Rectal smooth muscle tissue (tissue), 1 donor: ENCODE measurements at regions not wholly inside any gene's neighbourhood (a gene's known extent, or its start where the extent isn't known, plus 50 kb on each side); places are given as distances from the start of the nearest gene placed in this dataset.
"Not testable (repeated sequence)": the region's sequence is repeated elsewhere in the genome, so short reads cannot be mapped to it uniquely, and the experiment has no call there.

ENCODE experiments used
- H3K27ac ChIP-seq: one replicate; pipeline ENCODE4 v1.7.0; 2013; ENCODE audit warnings: low read depth, low read length, inconsistent platforms
- H3K27me3 ChIP-seq: one replicate; pipeline ENCODE4 v1.7.0; 2013; ENCODE audit warnings: low read length; ENCODE audit not compliant: control insufficient read depth, insufficient read depth
- H3K36me3 ChIP-seq: one replicate; pipeline ENCODE4 v1.7.0; 2013; ENCODE audit warnings: low read length; ENCODE audit not compliant: control insufficient read depth, insufficient read depth
- H3K4me1 ChIP-seq: one replicate; pipeline ENCODE4 v1.7.0; 2013; ENCODE audit warnings: low read length; ENCODE audit not compliant: control insufficient read depth, insufficient read depth
- H3K4me3 ChIP-seq: one replicate; pipeline ENCODE4 v1.7.0; 2013; ENCODE audit warnings: low read length
- H3K9ac ChIP-seq: one replicate; pipeline ENCODE4 v1.7.0; 2013; ENCODE audit warnings: low read length

DNA sequence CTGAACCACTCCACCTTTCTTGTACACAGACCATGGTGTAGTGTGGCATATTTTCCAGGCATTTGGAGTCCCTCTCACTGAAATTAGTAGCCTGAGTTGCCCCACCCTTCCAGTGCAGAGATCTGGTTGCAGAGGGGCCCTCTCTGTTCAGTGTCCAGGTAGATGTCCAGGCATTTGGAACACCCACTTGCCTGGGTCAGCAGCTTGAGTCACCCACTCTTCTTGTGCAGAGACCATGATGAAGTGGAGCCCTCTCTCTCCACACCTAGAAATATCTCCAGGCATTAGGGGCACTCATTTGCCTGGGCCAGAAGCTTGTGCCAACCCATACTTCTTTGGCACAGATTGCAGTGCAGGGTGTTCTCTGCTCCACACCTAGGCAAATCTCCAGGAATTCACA, 2733.3 kb downstream of the PCDH7 start:
- Histone ChIP-seq H3K36me3 (no peaks in the 10 kb centered on the region), H3K9ac (no peak overlapping the region), H3K4me1 (no peaks in the 10 kb centered on the region), H3K4me3 (no peak overlapping the region), H3K27ac (no peak overlapping the region), H3K27me3 (no peaks in the 10 kb centered on the region)

DNA sequence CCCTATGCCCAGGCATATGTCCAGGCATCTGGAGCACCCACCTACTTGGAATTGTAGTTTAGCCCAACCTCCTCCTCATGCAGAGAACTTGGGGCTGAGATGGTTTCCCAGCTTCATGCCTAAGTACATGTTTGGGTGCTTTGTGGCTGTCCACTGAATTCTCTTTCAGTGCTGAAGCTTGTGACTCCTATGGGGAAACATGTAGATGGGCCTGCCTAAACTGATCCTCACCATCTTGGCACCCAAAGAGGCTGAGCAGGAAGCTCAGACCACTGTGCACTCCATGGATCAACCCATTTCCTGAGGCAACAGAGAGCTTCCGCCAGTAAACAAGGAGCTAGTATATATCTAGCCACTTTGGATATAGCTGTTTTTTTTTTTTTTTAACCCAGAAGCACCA, 2733.7 kb downstream of the PCDH7 start:
- Histone ChIP-seq H3K4me3 (no peak overlapping the region), H3K27ac (no peak overlapping the region), H3K27me3 (no peaks in the 10 kb centered on the region), H3K9ac (no peak overlapping the region), H3K36me3 (no peaks in the 10 kb centered on the region), H3K4me1 (no peaks in the 10 kb centered on the region)

DNA sequence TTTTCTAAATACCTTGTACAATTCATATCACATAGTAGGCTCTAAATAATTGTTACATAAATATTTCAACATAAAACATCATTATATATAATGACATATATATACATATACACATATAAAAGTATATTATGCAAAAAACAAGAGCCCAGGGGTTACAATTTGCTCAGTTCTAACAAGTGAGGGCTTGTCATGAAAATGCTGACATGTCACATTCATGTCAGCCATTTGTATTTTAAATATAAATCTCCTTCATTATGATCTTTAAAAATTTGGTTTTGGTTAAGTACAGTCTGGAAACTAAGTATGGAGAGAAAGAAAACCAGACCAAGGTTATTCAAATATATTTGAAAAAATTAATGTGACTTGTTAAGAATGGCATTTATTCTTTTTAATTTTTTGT, 2745.4 kb downstream of the PCDH7 start:
- no peak overlapping the region for H3K4me3 ChIP-seq
- no peaks in the 10 kb centered on the region for H3K4me1 ChIP-seq
- no peaks in the 10 kb centered on the region for H3K36me3 ChIP-seq

DNA sequence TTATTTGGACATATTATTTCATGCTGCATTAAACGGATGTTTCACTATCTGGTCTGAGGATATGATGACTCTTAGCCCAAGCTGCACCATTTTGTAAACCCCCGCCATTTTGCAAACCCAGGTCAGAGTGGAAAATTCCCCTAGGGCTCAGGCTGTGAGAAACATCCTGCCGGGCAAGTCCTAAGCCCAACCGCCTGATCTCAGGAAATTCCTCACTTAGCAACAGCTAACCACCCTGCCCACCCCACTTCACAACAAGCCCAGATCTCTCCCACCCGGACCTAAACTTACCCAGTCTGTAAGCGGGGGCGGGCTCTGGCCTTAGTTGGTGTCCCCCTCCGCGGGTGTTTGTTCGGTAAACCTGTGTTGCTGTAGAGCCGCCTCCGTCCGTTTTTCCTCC, 2747.1 kb downstream of the PCDH7 start:
- no peak overlapping the region for H3K4me3 ChIP-seq
- no peak overlapping the region for H3K27ac ChIP-seq
- H3K36me3 ChIP-seq, result no peaks in the 10 kb centered on the region
- H3K27me3 ChIP-seq, result no peaks in the 10 kb centered on the region
- no peak overlapping the region for H3K9ac ChIP-seq
- H3K4me1 ChIP-seq, result no peaks in the 10 kb centered on the region

More for the DNA sequence above, 2745.4 kb downstream of the PCDH7 start:
- no peak overlapping the region for H3K9ac ChIP-seq
- H3K27ac ChIP-seq, result no peak overlapping the region
- no peaks in the 10 kb centered on the region for H3K27me3 ChIP-seq

- H3K4me1 ChIP-seq, result no peaks in the 10 kb centered on the region
Observed at GRCh38 chr4:33470805-33471204, 2750.6 kb downstream of the PCDH7 start.

GRCh38 chr4:33477715-33478114, 2757.5 kb downstream of the PCDH7 start:
- Histone ChIP-seq H3K4me1 (no peaks in the 10 kb centered on the region), H3K27me3 (no peaks in the 10 kb centered on the region), H3K27ac (no peak overlapping the region), H3K36me3 (no peaks in the 10 kb centered on the region), H3K9ac (no peak overlapping the region), H3K4me3 (no peak overlapping the region)

More at GRCh38 chr4:33470805-33471204, 2750.6 kb downstream of the PCDH7 start:
- no peak overlapping the region for H3K4me3 ChIP-seq
- H3K9ac ChIP-seq, result no peak overlapping the region
- H3K36me3 ChIP-seq, result no peaks in the 10 kb centered on the region
- H3K27me3 ChIP-seq, result no peaks in the 10 kb centered on the region
- H3K27ac ChIP-seq, result no peak overlapping the region

- no peak overlapping the region for H3K9ac ChIP-seq
- H3K27ac ChIP-seq, result no peak overlapping the region
- no peaks in the 10 kb centered on the region for H3K36me3 ChIP-seq
- H3K4me3 ChIP-seq, result no peak overlapping the region
- H3K27me3 ChIP-seq, result no peaks in the 10 kb centered on the region
- H3K4me1 ChIP-seq, result no peaks in the 10 kb centered on the region
Observed at GRCh38 chr4:33482773-33483172, 2761.5 kb downstream of the ARAP2 start.

DNA sequence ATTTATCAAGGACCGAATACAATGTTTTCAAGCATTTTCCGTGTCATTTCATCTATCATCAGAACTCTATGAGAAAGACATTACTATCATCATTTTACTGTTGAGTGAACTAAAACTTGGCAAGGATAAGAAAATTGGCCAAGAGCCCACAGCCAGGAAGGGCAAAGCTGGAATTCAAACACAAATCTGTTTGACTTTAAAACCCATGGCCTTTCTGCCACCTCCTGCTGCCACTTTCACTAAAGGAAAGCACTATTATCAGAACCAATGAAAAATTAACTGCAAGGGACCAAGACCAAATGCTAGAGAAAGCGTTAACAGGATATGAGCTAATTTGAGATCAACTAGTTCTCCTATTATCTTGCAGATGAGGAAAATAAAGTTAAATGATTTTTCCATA, 2759.2 kb downstream of the ARAP2 start:
- H3K27ac ChIP-seq, result no peak overlapping the region
- no peaks in the 10 kb centered on the region for H3K4me1 ChIP-seq
- H3K4me3 ChIP-seq, result no peak overlapping the region
- H3K9ac ChIP-seq, result no peak overlapping the region
- no peaks in the 10 kb centered on the region for H3K27me3 ChIP-seq
- no peaks in the 10 kb centered on the region for H3K36me3 ChIP-seq

- no peaks in the 10 kb centered on the region for H3K27me3 ChIP-seq
- H3K27ac ChIP-seq, result no peak overlapping the region
- H3K4me3 ChIP-seq, result no peak overlapping the region
- H3K36me3 ChIP-seq, result no peaks in the 10 kb centered on the region
- H3K9ac ChIP-seq, result no peak overlapping the region
- no peaks in the 10 kb centered on the region for H3K4me1 ChIP-seq
Observed at GRCh38 chr4:33493231-33493630, 2751.1 kb downstream of the ARAP2 start.

DNA sequence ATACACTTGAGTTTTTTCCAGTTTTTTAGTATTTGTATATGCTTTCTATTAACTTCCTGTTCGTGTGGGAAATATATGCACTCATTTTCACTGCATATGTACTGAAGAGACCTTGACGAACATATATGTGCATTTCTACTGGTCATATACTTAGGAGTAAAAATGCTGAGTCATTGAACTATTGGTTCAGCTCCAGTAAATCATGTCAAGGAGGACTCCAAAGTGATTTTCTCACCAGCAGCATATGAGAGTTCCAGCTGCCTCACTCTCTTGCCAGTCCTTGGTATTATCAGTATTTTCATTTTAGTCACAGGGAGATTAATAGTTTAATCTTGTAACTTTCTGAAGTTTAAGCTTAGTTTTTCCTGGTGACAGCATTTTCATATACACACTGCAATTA, 2750.2 kb downstream of the ARAP2 start:
- no peaks in the 10 kb centered on the region for H3K27me3 ChIP-seq
- no peak overlapping the region for H3K9ac ChIP-seq
- H3K36me3 ChIP-seq, result no peaks in the 10 kb centered on the region
- H3K4me3 ChIP-seq, result no peak overlapping the region
- H3K27ac ChIP-seq, result no peak overlapping the region
- H3K4me1 ChIP-seq, result no peaks in the 10 kb centered on the region

DNA sequence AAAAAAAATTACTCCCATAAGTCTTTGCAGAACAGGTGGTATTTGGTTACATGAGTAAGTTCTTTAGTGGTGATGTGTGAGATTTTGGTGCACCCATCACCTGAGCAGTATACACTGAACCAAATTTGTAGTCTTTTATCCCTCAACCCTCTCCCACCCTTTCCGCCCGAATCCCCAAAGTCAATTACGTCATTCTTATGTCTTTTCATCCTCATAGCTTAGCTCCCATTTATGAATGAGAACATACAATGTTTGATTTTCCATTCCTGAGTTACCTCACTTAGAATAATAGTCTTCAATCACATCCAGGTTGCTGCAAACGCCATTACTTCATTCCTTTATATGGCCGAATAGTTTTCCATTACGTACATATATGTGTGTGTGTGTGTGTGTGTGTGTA, 2742.7 kb downstream of the ARAP2 start:
- H3K27me3 ChIP-seq, H3K27ac ChIP-seq, H3K4me3 ChIP-seq, H3K9ac ChIP-seq, H3K4me1 ChIP-seq, H3K36me3 ChIP-seq: not testable (repeated sequence)

DNA sequence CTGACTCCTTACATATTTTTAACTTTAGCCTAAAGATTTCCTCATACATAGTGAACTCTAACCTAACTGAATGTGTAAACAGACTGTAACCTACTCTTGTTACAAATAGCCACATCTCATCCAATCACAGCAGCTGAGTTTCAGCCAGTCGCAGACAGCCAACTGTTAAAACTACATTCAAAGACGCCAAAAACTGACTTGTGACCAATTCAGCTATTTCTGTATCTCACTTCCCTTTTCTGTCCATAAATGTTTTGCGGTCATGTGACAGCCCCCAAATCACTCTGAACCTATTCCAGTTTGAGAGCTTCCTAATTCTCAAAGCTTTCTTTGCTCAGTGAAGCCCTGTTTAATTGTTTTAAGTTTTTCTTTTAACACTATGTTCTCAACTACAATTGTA, 2731.9 kb downstream of the ARAP2 start:
- H3K4me3 ChIP-seq, result no peak overlapping the region
- H3K9ac ChIP-seq, result no peak overlapping the region
- no peaks in the 10 kb centered on the region for H3K36me3 ChIP-seq
- no peaks in the 10 kb centered on the region for H3K27me3 ChIP-seq
- H3K27ac ChIP-seq, result no peak overlapping the region
- no peaks in the 10 kb centered on the region for H3K4me1 ChIP-seq

DNA sequence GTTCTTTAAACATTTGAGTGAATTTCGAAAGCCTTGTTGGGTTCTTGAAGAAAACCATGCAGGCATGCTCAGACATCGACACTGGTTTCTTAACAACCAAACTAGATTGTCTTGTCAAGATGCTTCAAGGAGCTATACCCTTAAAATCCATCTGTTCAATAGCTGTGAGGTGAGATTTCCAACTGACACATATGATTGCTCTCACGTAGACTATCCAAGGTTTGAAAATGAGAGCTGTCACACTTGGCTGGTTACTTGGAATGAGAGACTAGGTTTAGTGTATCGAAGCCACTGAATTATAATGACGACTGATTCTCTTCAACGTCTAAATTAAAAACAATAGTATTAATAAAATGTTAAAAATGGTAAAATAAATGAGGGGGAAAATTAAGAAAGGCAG, 2725.5 kb downstream of the ARAP2 start:
- H3K4me3 ChIP-seq, result no peak overlapping the region
- H3K27ac ChIP-seq, result no peak overlapping the region
- H3K9ac ChIP-seq, result no peak overlapping the region
- no peaks in the 10 kb centered on the region for H3K4me1 ChIP-seq
- H3K27me3 ChIP-seq, result no peaks in the 10 kb centered on the region
- H3K36me3 ChIP-seq, result no peaks in the 10 kb centered on the region

- no peaks in the 10 kb centered on the region for H3K36me3 ChIP-seq
- H3K27me3 ChIP-seq, result no peaks in the 10 kb centered on the region
- no peak overlapping the region for H3K27ac ChIP-seq
- no peaks in the 10 kb centered on the region for H3K4me1 ChIP-seq
- H3K9ac ChIP-seq, result no peak overlapping the region
- no peak overlapping the region for H3K4me3 ChIP-seq
Observed at GRCh38 chr4:33532821-33533220, 2711.5 kb downstream of the ARAP2 start.
